ENCODE measurements at regions not wholly inside any gene's neighbourhood (a gene's known extent, or its start where the extent isn't known, plus 50 kb on each side); places are given as distances from the start of the nearest gene placed in this dataset.

DNA sequence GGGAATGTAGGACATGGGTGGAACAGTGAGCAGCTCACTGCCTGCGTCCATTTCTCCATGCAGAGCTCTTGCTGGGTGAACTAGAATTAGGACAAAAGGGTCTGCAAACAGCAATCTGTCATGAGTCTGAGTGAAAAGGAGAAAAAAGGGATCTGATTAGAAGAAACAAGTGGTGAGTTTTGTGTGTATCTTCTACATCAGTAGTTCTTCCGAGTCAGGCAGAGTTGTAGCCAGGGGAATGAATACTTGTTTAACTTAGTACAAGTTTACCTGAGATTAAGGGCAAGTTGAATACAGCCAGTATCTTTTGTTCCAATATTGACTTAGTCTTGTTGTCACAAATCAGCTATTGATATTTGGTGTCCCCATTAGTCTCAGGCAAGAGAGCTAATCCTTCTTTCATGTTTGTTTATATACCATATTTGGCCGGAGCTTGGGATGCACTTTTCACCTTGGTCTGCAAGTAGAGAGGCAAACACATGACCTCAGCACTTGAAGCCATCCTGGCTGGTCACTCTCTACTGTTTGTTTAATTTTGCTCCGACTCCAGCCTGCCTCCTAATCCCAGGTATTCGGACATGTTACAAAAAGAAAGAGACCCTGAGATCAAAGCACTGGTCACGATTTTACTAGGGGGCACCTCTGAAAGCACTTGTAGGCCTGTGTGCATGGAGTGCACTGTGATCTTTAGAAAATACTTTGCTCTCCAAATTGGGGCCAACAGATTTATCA is 211.0 kb upstream of the NT5C1B start (continued):
- TF ChIP-seq, protein P1, sequence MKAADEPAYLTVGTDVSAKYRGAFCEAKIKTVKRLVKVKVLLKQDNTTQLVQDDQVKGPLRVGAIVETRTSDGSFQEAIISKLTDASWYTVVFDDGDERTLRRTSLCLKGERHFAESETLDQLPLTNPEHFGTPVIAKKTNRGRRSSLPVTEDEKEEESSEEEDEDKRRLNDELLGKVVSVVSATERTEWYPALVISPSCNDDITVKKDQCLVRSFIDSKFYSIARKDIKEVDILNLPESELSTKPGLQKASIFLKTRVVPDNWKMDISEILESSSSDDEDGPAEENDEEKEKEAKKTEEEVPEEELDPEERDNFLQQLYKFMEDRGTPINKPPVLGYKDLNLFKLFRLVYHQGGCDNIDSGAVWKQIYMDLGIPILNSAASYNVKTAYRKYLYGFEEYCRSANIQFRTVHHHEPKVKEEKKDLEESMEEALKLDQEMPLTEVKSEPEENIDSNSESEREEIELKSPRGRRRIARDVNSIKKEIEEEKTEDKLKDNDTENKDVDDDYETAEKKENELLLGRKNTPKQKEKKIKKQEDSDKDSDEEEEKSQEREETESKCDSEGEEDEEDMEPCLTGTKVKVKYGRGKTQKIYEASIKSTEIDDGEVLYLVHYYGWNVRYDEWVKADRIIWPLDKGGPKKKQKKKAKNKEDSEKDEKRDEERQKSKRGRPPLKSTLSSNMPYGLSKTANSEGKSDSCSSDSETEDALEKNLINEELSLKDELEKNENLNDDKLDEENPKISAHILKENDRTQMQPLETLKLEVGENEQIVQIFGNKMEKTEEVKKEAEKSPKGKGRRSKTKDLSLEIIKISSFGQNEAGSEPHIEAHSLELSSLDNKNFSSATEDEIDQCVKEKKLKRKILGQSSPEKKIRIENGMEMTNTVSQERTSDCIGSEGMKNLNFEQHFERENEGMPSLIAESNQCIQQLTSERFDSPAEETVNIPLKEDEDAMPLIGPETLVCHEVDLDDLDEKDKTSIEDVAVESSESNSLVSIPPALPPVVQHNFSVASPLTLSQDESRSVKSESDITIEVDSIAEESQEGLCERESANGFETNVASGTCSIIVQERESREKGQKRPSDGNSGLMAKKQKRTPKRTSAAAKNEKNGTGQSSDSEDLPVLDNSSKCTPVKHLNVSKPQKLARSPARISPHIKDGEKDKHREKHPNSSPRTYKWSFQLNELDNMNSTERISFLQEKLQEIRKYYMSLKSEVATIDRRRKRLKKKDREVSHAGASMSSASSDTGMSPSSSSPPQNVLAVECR (CRISPR knock-in tag; IDR thresholded peaks at IDR 0.05; ENCODE audit: borderline replicate concordance) = peak; percentile 65; the same call in 1 of the 2 replicates
- peak; percentile 90; the same call in 1 of the 2 replicates for TF ChIP-seq ZNF746 (CRISPR knock-in tag; IDR thresholded peaks at IDR 0.05)
- peak; percentile 100 for TF ChIP-seq HDAC1 (CRISPR knock-in tag; IDR thresholded peaks at IDR 0.05)
- no peak for TF ChIP-seq NPAS2 (CRISPR knock-in tag; IDR thresholded peaks at IDR 0.05; ENCODE audit: borderline replicate concordance)
- peak; percentile 89; the same call in 1 of the 2 replicates for TF ChIP-seq NAIF1 (CRISPR knock-in tag; IDR thresholded peaks at IDR 0.05; ENCODE audit: borderline replicate concordance)
- peak; percentile 99 for TF ChIP-seq FOXK2 (IDR thresholded peaks at IDR 0.05)
- TF ChIP-seq ATM (IDR thresholded peaks at IDR 0.05; ENCODE audit: borderline replicate concordance) = no peak
- no peak for TF ChIP-seq ATRX (CRISPR knock-in tag; IDR thresholded peaks at IDR 0.05; ENCODE audit: borderline replicate concordance)
- no peak for TF ChIP-seq ARNT (IDR thresholded peaks at IDR 0.05)
- TF ChIP-seq MBNL3 (CRISPR knock-in tag; conservative IDR thresholded peaks at IDR 0.05) = no peak
- TF ChIP-seq, protein P2, sequence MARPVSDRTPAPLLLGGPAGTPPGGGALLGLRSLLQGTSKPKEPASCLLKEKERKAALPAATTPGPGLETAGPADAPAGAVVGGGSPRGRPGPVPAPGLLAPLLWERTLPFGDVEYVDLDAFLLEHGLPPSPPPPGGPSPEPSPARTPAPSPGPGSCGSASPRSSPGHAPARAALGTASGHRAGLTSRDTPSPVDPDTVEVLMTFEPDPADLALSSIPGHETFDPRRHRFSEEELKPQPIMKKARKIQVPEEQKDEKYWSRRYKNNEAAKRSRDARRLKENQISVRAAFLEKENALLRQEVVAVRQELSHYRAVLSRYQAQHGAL (CRISPR knock-in tag; IDR thresholded peaks at IDR 0.05; ENCODE audit: not compliant biosample characterization) = no peak
- TF ChIP-seq KDM2A (CRISPR knock-in tag; IDR thresholded peaks at IDR 0.05; ENCODE audit: borderline replicate concordance, low read depth) = no peak
- no peak for TF ChIP-seq HNRNPH1 (optimal IDR thresholded peaks at IDR 0.05; ENCODE audit: low read depth, low read length)
- TF ChIP-seq ZMYM4 (CRISPR knock-in tag; IDR thresholded peaks at IDR 0.05) = peak; percentile 94
- peak; percentile 88; the same call in 1 of the 2 replicates for TF ChIP-seq ARNT2 (CRISPR knock-in tag; IDR thresholded peaks at IDR 0.05; ENCODE audit: low read depth)
- TF ChIP-seq, protein P3, sequence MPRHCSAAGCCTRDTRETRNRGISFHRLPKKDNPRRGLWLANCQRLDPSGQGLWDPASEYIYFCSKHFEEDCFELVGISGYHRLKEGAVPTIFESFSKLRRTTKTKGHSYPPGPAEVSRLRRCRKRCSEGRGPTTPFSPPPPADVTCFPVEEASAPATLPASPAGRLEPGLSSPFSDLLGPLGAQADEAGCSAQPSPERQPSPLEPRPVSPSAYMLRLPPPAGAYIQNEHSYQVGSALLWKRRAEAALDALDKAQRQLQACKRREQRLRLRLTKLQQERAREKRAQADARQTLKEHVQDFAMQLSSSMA (CRISPR knock-in tag; IDR thresholded peaks at IDR 0.05) = peak; percentile 51; the same call in 1 of the 2 replicates
- TF ChIP-seq, protein P4, sequence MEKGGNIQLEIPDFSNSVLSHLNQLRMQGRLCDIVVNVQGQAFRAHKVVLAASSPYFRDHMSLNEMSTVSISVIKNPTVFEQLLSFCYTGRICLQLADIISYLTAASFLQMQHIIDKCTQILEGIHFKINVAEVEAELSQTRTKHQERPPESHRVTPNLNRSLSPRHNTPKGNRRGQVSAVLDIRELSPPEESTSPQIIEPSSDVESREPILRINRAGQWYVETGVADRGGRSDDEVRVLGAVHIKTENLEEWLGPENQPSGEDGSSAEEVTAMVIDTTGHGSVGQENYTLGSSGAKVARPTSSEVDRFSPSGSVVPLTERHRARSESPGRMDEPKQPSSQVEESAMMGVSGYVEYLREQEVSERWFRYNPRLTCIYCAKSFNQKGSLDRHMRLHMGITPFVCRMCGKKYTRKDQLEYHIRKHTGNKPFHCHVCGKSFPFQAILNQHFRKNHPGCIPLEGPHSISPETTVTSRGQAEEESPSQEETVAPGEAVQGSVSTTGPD (CRISPR knock-in tag; IDR thresholded peaks at IDR 0.05) = peak; percentile 72; the same call in 1 of the 2 replicates
- peak; percentile 97 for TF ChIP-seq ZBTB25 (CRISPR knock-in tag; IDR thresholded peaks at IDR 0.05)
- TF ChIP-seq ZNF598 (CRISPR knock-in tag; IDR thresholded peaks at IDR 0.05; ENCODE audit: borderline replicate concordance) = no peak
- peak; percentile 90 for TF ChIP-seq ZSCAN30 (CRISPR knock-in tag; IDR thresholded peaks at IDR 0.05)
